Neural progenitor cell (in vitro differentiated cells): ENCODE measurements at regions not wholly inside any gene's neighbourhood (a gene's known extent, or its start where the extent isn't known, plus 50 kb on each side); places are given as distances from the start of the nearest gene placed in this dataset.

Experiments
- CTCF ChIP-seq: fragments of 200-600 bp; sonication (generic); IDR thresholded peaks from 2 replicates; pipeline ENCODE4 v1.5.1; 2017; ENCODE audit warnings: antibody characterized with exemption, mild to moderate bottlenecking
- EZH2 ChIP-seq: fragments of 200-600 bp; sonication (generic); IDR thresholded peaks from 2 replicates; pipeline ENCODE4 v1.6.1; 2017; ENCODE audit warnings: antibody characterized with exemption, mild to moderate bottlenecking, moderate library complexity
- EZH2phosphoT487 ChIP-seq: fragments of 200-600 bp; sonication (generic); IDR thresholded peaks from 2 replicates; pipeline ENCODE4 v1.6.1; 2017; ENCODE audit warnings: antibody characterized with exemption

DNA sequence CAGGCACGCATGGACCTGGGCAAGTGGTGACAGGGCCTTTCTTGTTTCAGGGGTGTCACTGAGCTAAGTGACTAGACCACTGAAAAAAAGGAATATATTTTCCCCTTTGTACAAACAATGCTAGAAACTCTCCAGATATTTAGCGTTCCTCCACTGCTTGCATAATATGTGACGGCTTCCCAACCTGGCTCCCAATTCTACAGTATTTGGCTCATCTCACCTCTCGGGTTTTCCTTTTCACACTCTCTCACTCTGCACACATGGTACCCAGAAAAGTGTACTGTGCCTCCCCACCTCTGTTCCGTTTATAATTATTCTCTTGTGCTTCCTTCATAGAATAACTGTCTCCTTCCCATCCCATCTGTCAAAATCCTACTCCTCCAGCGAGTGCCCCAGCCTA is 140.5 kb upstream of the KLHL25 start:
- no peak for TF ChIP-seq CTCF
- no peak for TF ChIP-seq EZH2phosphoT487
- no peak for TF ChIP-seq EZH2
